GDM1 (cell line): ENCODE measurements at regions not wholly inside any gene's neighbourhood (a gene's known extent, or its start where the extent isn't known, plus 50 kb on each side); places are given as distances from the start of the nearest gene placed in this dataset.
A peak's percentile ranks its signal among the peaks of the same experiment; 100 is the strongest.

Source experiments
- DNase-seq: peaks from one replicate; lab custom pipeline; 2025; lab: John Stamatoyannopoulos, UW

DNA sequence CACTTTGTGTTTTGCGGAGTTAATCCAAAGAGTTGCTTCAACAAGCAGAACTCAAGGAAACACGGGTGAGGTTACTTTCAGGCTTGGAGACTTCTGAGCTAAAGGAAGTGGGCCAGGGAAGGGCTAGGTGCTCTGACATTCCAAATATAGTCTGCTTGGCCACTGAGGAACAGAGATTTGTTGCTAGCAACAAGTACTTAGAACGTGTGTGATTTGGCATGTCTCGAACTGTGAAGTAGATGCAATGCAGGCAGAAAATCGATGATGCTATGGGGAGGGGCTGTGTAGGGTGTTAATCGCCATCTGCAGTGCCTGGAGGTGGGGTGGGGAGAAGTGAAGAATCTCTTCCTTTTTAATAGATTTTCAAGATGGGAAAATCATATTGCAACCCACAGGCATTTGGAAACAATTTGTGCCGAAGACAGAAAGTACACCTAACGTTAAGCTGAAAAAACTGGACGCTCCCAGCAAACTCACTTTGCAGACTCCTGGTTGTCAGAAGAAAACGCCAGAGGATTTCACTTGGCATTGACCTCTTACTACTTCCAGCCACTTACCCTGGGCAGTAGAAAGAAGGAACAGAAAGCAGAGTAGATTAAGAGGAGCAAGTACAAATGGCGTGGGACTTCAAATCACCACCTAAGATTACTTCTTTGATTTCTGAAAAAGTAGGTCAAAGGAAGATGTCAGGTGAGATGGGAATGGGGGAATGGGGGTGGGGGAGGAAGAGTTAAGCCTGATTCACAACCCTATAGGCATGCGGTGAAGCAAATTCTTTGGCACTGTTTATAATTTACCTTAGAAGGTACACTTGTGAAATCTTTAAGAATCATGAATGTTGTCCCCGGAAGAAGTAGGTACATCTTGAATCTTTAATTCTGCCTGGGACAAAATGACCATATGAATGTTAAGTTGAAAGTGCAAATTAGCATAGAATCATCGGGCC is 314.1 kb downstream of the CD83 start:
- no peak for DNase-seq

DNA sequence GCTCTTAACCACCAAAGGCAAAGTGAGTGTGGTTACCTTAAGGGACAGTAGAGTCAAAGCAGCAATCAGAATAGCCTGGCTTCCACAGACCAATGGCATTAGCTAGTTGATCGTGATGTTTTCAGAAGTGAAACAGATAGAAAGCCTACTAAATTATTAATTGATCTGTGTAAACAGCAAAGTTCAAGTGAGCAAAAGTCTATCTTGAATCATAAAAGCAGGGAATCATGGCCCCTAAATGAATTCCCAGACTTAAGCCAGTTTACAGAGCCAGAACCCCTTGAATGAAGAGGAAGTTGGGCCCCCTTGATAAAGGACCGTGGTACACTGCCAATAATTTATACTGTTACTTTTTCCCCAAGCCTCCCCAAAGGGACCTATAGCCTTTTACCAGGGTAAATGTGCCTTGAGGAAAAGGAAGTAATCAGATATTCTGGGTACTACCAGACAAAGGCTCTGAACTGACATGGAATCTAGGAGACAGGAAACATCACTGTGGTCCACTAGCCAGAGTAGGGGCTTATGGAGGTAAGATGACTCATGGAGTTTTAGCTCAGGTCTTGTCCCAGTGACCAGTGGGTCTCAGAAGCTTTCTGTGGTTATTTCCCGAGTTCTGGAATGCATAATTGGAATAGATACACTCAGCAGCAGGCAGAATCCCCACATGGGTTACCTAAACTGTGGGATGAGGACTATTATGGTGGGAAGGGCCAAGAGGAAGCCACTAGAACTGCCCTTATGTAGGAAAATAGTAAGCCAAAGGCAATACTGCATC is 317.5 kb downstream of the CD83 start:
- no peak for DNase-seq

DNA sequence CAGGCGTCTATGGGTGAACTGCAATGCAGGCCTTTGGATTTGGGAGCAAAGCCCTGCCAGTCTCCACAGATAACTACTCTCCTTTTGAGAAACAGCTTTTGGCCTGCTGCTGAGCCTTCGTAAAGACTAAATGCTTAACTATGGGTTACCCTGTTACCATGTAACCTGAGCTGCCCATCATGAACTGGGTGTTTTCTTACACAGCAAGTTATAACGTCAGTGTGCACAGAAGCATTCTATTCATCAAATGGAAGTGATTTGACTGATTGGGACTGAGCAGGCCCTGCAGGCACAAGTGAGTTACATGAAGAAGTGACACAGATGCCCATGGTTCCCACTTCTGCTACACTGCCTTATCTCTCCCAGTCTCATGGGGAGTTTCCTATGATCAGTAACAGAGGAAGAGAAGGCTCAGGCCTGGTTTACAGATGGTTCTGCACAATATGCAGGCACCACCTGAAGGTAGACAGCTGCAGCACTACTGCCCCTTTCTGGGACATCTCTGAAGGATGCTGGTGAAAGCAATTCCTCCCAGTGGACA is 319.1 kb downstream of the CD83 start:
- DNase-seq, result no peak

DNA sequence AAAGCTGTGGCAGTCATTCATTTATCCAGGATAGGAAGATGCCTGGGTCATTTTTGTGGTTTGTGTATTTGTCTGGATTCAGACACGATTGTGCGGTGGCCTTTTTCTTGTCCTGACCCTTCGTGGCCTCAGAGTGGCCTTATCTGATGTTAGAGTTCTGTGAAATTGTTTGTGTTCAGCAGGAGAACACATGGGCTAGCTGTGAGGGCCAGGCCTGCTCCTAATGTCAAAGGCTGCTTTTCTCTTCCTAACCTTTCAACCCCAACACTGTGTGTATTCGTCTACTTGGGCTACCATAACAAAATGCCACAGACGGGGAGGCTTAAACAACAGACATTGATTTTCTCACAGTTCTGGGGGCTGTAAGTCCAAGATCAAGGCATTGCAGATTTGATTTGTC is 321.8 kb downstream of the CD83 start:
- no peak for DNase-seq

DNA sequence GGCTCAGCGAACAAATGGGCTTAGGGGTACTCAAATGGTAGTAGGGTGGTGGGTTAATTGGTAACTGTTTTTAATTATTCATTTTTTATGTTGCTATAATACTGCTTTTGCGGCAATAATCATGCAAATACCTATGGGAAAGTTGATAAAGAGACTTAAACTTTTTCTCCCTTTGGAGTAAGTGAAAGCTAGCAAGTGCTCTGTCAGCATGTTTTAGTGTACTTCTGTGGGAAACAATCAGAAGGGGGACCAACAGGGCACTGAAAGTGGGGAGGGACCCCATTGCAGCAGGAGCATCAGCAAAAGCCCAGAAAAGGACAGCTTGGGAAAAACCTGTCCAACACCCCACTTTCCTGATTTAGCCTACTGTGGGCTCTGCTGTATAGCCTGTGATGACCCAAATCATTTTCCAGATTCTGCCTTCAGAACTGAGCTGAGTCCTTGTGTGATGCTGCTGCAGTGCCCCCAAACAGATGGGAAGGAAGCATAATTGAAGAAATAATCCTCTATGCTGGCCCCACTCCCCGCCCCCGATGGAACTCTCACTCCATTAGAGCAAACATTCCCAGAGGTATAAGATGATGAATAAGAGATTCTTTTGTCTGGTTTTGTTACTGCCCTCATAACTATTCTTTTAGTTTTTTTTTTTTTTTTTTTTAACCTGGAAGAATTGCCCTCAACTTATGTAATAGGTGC is 322.8 kb downstream of the CD83 start:
- no peak for DNase-seq

DNA sequence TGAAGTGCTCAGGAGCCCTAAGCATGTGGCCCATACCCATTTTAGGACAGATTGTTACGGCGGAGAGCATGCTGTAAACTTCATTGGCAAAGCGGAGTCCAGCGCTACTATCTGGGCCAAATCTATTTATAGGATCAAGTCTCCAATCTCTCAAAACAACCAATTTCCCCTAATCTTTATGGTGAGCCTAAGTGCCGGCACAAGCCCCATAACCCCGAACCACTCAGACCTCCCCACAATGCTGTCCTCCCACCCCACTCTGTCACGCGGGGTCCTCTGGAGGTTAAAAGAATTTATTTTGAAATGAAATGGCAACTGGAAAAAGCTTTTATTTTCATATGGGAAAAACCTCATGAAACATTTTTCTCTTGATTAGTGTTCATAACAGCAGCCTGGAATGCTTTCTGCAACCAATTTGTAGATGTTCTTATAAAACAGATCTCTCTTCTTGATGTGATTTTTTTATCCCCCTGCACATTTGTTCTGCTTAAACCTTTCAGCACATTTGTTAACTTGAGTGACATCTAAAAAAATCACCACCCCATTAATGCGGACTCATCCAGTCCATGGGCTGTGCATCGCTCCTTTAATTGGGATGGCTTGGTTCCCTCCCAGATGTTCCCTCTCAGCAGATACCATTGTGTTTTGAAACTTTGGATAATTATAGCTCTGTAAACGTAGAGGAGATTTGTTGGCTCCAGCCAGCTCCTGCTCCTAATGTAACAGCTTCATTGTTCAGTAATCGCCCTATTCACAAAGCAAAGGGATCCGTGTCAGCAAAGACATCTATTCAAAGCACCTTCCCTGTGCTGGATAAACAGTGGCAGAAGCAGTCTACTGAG is 323.6 kb downstream of the CD83 start:
- DNase-seq, result no peak

DNA sequence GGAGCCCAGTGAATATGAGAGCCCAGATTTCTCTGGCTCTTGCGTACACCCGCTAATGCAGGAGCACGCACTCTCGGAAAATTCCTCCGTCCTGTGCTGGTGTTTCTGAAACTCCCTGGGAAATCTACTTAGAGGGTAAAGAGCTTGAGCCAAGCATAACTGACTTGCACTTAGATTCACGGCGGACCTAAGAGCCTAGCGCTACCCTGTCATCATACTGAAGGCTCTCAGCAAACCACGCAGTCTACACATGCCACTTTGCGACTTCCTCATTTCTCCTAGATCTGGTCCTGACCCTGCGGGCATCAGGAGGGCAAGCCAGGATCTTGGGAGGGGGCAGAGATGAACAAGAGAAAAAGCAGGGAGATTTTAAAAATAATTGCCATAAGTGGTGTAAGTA is 324.7 kb downstream of the CD83 start:
- DNase-seq, result peak; percentile 72

DNA sequence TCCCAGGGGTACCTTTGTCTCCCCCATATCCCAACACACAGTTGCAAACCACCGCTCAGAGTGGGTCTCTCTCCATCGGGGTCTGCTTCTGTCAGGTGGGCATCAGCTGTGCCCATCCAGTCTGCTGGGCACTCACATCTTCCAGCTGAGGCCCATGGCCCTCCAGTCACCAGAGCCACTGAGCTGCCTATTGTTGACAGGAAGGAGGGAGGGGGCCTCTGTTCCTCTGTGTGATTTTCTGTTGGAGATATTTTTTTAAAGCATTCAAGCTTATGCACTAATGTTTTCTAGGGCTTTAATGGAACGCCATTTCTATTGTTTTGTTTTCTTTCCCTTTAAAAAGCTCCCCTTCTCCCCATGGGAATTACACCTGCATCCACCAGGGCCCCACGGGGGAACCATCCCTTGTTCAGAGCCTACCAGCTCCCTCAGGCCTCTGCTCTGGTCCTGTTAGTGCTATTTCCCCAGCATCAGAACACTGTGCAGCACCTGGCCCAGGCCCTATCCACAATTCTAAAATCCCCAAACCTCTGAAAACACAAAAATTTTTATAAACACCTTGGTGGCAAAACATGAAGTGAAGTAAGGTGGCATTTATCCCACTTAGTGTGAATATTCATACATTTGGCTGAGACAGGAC is 326.2 kb downstream of the CD83 start:
- no peak for DNase-seq

DNA sequence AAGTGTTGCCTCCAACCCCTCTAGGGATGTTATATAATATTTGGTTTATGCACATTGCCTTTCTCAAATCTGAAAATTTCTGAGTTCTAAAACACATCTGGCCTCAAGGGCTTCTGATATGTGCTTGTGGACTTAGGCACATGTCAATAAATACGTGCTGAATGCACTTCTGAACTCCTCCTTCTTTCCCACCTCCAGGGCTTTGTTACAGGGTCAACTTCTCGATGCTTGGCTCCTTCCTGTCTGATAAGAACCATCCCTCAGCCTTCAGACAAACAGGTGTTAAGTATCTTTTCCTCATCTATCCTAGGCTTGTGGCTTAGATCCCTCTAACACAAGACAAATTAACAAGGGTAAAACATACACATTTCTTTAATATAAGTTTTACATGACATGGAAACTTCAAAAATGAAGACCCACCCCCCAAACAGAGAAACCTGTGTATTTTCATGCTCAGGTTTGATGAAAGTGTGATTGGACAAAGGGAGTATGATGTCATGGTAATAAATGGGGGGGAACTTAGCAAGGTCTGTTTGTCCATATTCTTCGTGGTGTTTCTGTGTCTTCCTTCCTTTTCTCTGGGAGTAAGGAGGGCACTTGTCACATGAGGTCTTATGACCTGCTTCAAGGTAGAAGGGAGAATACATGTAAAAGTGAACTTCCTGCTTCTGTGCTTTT is 326.9 kb downstream of the CD83 start:
- no peak for DNase-seq

DNA sequence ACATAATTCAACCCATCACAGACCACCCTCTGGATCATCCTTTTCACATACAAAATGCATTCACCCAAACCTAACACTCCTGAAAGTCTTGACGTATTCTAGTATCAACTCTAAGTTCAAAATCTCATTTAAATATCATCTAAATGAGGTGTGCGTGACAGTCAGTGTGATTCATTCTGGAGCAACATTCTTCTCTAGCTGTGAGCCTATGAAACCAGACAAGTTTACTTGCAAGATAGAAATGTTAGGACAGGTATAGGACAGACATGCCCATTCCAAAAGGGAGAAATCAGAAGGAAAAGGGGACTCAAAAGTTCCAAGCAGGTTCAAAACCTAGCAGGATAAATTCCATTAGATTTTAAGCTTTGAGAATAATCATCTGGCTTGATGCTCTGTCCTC is 329.7 kb downstream of the CD83 start:
- DNase-seq, result no peak

DNA sequence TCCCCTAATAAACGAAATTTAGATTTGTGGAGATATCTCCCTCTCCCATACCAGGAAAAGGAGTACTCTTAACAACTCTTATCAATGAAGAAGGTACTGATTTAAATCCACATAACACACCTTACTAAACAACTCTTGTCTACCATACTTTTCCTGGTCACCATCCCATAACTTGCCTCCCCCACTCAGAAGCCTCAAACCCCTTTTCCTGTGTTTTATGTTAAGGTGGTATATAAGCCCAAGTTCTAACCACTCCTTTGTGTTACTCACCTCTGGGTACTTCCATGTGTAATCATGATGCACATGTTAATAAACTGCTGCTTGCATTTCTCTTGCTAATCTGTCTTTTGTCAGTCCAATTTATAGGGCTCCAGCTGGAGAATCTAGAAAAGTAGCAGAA is 330.7 kb downstream of the CD83 start:
- DNase-seq, result no peak

DNA sequence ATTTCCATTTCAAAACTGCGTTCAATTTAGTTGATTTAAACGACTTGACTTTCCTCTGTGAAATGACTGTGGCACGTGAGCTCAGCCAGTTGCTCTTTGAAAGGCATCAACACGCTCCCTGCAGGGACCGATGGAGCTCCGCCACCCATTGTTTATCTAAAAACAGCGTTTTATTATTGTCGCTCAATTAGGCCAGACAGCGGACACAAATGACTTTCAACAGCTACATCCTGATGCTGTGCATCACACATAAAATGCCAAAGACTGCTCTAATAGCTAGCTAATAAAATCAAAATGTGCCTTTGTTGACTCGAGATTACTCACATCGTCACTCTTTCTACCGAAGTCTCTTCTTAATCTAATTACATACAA is 332.5 kb downstream of the CD83 start:
- DNase-seq, result no peak

DNA sequence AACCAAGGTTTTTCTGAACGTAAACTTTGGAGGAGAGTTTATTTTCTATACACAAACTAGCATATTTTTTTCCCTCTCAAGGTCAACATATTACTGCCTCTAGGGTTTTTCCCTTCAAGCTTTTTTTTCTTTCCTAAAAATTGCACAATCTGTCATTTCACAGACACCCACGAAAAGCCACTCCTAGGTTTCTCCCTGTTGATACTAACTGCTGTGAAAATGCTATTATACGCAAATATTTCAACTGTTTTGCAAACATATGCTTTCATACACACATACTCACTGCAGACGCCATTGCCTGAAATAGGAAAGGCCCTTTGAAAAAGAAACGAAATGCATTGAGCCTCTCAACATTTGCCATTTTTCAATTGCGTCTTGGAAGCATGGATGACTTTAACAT is 333.0 kb downstream of the CD83 start:
- DNase-seq, result no peak

DNA sequence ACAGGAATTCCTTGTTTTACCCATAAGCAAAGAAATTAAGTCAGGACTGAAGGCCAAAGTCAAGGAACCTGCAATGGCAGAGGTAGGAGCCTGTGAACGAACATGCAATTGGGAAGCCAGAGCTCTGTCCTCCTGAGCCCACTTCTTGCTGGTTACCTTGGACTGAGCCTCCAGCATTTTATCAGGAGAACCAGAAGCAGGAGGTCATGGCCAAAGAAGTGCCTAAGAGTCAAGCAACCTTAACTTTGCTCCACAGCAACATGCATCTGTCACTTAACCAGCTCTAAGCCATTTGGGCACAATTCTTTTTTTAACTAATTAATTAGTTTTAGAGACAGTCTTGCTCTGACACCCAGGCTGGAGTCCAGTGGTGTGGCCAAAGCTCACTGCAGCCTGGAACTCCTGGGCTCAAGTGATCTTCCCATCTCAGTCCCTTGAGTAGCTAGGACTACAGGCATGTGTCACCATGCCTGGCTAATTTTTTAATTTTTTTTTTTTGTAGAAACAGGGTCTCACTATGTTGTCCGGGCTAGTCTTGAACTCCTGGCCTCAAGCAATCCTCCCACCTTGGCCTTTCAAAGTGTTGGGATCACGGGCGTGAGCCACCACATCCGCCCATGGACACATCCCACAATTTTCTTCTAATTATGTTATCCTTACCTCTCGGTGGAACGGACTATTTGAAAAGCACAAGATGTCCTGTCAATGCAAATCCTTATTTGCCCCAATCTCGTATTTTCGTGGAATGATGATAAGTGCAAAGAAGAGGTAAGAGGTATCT is 334.2 kb downstream of the CD83 start:
- DNase-seq, result no peak

DNA sequence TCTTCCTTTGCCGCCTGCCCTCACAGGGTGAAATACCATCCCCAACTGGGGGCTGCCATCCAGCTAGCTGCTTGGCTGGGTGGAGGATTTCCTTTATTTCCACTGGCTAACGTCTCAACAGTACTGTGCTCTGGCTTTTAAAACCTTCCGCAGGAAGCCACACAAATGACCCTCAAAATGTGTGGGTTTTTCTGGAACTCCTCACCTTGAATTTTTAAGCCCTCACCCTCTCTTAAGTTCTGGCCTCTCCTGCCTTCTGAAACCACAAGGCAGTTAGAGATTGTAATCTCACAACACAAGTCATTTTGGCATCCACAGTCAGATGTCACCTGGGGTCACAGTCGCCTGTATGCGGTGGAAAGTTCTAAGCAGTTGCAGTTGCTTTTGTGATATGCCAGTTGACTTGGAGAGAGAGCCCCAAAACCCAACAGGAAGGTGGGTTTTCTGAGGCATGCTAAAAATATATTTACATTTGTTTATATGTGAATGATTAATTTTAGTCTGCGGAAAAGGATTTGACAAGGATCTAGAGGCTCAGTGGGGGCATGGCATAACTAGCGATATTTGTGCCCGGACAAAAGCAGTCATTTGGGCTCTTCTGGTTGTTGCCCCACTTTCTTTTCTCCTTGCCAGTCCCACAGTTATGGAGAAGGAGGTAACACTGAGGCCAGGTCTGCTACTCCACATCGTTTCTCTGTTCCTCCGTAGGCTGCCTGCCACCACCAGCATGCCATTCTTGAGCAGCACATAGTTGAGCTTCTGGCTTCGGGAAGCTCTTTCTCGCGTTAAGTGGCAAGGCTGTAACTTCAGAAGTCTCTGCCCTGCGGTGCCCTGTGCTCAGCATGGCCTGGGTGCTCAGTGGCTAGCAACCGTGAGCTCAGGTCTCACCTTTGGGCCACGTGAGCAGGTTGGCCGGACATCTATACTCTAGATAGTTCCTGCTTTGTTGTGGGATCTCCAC is 335.3 kb downstream of the CD83 start:
- peak; percentile 100 for DNase-seq

DNA sequence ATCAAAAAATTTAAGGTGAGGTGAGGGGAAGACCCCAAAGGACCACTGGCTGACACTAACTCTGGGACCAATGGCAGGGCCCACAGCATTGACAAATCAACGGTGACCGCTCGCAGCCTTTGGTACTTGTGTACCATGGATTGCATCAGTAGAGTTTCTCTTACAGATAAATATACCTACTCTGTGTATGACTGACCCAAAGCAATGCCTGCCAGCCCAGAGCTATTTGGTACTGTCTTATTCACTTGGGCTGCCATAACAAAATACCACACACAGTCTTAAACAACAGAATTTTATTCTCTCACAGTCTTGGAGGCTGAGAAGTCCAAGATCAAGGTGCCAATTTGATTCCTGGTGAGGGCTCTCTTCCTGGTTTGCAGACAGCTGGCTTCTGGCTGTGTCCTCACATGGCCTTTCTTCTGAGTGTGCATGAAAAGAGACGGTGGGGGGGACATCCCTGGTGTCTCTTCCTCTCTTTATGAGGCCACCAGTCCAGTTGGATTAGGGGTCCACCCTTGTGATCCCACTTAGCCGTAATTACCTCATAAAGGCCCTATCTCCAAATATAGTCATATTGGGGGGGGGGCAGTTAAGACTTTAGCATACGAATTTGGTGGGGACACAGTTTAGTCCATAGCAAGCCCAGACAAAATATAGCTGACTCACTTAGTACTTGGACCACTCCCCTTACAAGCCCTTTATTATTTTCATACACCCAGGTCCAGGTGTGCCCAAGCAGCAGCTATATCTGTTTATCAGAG is 336.3 kb downstream of the CD83 start:
- DNase-seq, result no peak

DNA sequence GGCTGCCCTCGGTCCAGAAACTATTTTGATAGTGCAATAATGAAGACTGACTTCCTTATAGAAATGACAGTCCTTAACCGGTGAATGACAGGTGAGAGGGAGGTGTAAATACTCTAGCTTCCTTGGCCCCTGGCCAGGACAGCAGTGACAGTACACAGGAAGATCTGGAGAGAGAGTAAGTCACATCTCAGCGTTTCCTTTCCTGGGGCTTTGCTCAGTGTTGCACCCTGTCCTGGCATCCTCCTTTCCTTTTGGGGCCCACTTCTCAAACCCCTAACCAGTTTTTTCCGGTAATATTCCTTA is 336.9 kb downstream of the CD83 start:
- DNase-seq, result no peak

DNA sequence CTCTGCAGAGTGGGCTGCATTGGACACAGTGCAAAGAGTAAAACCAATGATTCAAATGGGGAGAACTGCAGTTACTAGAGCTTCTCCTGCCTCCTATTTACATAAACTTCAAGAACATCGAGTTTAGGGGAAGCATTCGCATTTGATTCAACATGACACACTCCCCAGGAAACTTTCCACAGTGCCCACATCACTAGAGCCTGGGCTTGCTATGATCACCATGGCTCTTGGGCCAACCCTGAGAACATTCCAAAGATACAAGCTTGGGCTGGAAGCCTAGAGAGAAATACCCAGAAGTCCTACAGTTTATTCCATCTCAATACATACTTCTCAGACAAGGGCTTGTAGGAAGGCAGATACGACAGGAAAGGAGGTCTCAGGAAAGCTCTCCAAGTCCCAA is 337.9 kb downstream of the CD83 start:
- DNase-seq, result no peak
